ENCODE measurements at regions not wholly inside any gene's neighbourhood (a gene's known extent, or its start where the extent isn't known, plus 50 kb on each side); places are given as distances from the start of the nearest gene placed in this dataset.
"Not testable (repeated sequence)": the region's sequence is repeated elsewhere in the genome, so short reads cannot be mapped to it uniquely, and the experiment has no call there.

DNA sequence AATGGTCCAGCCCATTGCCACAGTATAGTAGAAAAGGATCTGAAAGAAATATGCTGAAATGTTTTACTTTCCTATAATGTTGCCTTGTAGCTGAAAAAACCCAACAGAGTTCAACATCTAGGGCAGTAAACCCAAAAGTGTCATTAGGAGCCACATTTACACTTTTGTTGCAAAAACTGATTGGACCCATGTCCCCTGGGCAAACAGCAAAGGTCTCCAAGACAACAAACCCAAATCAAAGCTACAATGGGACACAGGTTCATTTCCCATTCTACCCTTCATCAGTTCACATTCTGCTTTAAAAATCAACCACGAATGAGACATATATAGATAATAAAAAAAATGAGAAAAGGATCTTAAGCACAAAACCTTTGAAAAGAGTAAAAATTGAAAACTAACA, 744.8 kb downstream of the PCDH17 start:
- DNase-seq (ENCODE audit: low spot score) = no peak

DNA sequence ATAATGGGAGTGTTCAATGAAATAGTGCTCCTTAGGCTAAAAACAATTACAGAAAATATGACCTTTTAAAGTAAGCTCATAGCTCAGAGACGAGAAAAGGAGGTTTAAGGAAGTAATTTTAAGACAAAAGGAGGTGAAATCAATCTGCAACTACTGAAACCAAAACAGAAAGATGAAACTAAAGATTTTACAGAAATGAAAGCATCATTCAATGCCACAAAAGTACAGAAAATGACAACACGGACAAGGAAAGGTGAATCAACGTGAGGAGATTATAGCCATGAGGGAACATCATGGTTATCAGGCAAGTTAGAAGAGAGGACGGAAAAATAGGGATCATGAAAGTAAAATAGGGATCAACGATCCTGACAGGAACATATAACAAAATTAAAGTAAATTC, 745.2 kb downstream of the PCDH17 start:
- DNase-seq (ENCODE audit: low spot score) = no peak

DNA sequence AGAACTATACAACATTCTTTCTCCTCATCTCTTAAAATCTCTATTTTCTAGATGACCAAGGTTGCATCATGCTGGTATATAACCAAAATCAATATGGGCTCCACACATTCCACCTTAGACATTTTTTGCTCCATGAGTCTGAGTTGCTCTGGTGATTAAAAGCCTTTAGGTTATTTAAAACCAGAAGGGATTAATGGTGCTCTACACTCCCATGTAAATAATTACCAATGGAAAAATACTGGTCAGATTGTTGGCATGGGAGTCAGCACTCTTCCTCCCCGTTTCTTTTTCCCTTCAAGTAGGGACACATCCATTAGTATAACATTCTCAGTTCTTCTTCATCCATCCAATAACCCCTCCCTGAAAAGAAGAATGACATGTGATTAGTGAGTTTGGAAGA, 747.7 kb downstream of the PCDH17 start:
- no peak for DNase-seq (ENCODE audit: low spot score)

GRCh38 chr13:58385336-58385735, 753.8 kb downstream of the PCDH17 start:
- not testable (repeated sequence) for DNase-seq (ENCODE audit: low spot score)

DNA sequence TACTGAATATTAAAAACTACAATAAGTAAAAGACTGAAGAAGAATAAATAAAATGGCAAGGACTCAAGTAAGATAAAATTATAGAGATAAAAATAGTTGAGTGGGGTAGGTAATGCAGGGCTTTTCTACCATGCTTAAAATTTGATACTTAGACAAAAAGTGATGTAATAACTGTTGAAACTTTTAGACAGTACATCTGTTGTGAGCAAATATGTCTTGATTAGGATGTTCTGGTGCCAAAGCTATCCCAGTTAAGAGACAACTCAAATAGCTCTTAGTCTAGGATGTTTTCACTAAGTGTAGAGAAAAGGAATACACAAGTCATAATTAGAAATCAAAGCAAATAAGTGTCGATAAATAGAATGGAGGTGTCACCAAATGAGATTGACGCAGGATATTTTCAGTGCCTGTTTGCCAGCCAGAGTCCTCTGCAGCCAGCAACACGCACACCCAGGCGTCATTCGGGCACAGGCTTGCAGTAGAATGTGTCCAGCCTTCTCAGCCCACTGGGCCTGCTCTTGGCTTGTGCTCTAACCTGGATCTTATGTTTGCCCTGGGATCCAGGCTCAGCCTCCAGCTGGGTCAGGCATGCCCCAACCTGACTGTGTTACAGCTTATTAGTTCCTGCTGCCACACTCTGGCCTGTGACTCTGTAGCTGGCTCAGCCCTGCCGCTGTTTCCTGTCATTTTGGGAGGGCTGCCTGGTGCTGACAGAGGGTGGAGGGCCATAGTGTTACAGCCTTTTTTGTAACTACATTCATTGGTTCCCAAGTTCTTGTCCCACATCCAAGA, 766.2 kb downstream of the PCDH17 start:
- DNase-seq (ENCODE audit: low spot score) = no peak

DNA sequence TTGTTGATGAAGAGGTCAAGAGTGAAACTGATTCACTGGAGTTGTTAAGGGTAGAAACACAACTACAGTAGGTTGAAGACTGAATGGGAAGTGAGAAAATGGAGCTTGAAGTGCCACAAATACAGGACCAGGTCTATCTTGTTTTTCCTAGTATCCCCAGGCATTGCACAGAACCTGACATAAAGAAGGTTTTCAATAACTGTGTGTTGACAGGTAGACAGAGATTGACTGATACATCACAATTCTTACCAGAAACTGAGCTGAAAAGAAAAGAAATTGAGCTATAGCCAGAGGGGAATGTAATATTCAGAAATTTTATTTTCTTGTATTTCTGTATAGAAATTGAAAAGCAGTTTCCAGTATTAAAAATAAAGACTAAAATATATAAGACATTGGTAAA, 767.7 kb downstream of the PCDH17 start:
- DNase-seq (ENCODE audit: low spot score) = no peak

DNA sequence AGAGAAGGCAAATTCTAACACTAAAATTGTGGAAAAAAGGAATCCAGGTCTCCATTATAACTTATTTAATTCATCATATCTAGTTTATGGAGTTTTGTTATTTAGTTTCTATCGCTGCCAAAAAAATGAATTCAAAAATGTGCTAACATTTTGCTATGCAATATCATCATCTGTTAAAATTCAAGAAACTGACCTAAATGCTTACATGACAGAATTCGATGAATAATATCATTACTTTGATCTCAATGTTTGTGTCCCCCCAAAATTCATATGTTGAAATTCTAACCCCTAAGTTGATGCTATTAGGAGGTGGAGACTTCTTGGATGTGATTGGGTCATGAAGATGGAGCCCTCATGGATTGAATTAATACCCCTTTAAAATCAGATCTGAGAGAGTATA, 775.0 kb downstream of the PCDH17 start:
- DNase-seq (ENCODE audit: low spot score) = no peak

DNA sequence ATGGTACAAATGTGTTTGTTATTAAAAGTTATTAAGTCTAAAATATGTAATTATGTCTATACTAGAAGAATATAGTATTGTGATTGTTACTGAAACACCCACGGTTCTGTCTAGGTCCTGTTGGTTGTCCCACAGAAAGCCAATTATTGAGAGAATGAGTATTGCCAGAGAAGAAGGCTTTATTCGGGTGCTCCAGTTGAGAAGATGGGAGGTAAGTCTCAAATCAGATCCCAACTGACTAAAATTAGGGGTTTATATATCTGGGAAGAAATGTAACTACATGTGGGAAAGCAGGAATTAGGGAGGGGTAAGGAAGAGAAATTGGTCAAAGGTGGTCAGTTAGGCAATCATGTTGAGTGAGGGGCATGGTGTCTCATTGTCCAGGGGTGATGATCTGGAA, 798.4 kb downstream of the PCDH17 start:
- DNase-seq (ENCODE audit: low spot score) = no peak

DNA sequence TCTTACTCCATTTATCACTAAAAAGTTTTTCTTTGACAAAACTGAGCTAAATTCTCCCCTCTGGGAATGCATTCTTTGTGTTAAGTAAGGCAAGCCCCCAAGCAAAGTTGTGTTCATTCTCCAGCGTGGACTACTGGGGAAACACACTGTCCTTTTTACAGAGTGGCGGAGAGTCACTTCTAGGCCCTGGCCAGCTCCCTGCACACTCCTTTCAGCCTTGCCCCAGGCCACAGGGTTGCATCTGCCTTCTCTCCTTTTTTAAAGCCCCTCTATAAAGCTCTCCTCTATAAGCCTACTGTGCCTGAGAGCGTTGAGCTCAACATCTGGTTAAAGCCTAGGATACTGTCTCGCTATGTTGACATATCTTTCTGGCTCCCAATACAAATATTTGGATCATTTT, 803.4 kb downstream of the PCDH17 start:
- no peak for DNase-seq (ENCODE audit: low spot score)

GRCh38 chr13:58437427-58437826, 805.9 kb downstream of the PCDH17 start:
- DNase-seq (ENCODE audit: low spot score) = no peak

DNA sequence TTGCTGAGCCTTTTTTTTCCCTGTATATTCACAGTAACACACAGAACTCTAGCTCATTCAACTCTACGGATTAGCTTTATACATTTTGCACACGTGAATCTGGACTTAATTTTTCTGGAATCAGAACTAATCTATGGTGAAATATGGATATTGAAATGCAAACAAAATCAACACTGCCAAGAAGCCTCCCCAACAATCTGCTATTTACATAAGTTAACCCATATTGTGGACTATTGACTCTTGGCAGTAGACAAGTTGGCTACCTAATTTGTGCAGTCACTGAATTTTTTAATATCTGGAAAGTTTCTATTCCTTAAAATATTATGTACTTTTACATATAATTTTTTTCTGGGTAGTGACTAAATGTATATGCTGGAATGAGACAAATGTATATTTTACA, 815.4 kb downstream of the PCDH17 start:
- DNase-seq (ENCODE audit: low spot score) = no peak

DNA sequence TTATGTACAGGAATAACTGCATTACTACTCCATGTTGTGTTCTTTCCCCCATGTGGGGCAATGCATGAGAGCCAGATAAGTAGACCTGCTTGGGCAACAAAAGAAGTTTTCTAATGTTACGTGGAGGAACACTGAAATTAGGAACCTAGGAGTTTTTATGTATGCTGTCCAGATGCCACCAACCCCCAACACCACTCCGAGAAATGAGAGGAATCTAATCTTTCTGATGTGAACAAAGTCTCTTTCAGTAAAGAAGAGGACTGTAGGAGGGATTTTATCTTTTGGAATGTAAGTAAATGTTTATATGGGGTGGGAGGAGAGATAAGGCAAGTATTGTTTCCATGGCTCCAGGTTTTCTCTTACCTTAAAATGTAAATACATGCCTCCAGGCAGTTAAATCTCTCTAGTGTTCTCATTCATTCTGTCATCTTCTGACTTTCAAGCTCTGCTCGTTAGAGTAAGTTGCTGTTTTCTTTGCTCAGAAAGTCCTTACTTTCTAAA, 820.6 kb downstream of the PCDH17 start:
- DNase-seq (ENCODE audit: low spot score) = no peak

DNA sequence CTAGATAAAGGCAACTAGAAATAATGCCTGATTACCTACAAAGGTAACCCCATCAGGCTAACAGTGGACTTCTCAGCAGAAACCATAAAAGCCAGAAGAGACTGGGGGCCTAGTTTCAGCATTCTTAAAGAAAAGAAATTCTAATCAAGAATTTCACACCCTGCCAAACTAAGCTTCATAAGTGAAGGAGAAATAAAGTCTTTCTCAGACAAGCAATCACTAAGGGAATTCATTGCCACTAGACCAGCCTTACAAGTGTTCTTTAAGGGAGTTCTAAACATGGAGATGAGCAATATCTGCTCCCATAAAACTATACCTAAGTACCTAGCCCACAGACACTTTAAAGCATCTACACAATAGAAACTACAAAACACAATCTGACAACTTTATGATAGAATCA, 823.5 kb downstream of the PCDH17 start:
- DNase-seq (ENCODE audit: low spot score) = no peak

- no peak for DNase-seq (ENCODE audit: low spot score)
Observed at GRCh38 chr13:58461217-58461616, 829.7 kb downstream of the PCDH17 start.

DNA sequence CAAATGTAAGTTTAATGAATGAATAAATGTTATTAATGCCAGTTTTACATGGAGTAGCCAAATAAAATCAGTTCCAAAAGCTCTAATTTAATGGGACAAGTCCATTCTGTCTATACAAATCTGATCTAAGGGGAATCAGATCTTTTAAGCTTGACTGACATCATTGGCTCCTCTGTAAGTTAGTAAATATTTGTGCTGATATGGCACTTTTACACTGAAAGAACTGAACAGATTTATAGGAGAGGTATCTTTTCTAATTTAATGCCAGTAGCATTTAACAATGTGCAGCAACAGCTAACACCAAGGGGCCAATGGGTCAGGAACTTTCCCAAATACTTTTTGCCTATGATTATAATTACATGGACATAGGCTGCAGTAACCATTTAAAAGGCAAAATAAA, 832.3 kb downstream of the PCDH17 start:
- DNase-seq (ENCODE audit: low spot score) = no peak

DNA sequence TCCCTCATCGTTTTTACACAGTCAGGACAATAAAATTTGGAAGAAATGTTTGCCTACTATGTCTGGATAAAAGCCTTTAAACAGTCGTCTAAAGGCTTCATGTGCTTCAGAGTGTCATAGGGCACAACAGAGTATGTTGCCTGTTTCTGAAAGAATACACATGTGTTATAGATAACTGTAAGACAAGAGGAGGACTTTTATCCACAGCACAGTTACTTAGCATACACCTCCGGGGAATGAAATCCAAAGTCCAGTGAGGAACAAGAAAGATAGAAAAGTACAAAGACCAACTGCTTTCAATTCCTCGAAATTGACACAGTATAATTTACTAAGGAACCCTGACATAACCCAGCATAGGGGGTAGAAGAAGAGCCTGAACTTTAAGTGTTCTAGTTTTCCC, 835.6 kb downstream of the PCDH17 start:
- no peak for DNase-seq (ENCODE audit: low spot score)

GRCh38 chr13:58472483-58472882, 840.9 kb downstream of the PCDH17 start:
- no peak for DNase-seq (ENCODE audit: low spot score)

DNA sequence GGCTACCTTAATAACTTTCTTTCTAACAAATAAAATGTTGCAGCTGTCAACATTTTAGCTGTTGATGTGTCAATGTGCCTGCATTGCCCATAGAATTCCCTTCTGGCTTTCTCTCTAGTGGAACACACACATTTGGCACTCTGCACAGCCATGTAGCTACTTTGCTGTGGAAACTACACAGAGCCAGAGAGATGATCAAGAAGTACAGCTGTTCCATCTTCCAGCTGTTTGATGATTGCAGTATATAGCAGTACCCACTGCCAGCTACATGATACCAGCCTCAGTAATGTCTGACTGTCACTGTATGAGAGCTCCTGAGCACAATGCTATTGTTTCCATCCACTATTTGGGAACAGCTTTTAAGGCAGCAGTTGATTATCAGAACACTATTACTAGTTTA, 843.0 kb downstream of the PCDH17 start:
- no peak for DNase-seq (ENCODE audit: low spot score)

DNA sequence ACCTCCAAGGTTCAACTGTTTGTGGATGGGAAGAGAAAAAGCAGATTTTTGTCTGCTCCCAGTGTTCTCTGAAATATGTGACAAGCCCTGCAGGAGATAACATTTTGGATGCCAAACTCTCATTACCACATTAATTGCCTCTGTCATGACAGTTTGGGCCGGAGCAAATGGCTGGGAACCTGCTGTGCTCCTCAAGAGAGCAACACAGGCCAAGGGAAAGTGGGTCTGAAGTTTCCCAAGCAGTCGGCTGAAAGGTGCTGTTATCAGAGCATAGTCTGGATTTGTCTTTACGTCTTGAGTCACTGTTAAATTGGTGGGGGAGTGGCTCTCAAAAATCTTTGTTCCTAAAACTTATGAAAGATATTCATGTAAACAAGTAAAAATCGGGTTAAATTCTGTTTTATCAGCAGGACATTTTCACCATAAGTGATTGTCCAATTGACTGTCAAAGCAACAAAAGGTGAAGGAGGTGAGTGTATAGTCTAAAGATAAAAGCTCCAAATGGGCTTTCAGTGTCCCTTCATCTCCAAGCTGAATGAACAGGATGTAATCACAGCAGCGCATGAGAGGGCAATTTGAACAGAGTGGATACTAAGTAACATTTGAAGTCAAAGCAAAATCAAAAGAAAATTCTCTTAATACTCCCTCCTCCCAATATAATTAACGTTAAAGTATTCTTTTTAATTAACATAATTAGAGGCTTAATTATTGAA, 844.8 kb downstream of the PCDH17 start:
- no peak for DNase-seq (ENCODE audit: low spot score)

GRCh38 chr13:58478858-58479257, 847.3 kb downstream of the PCDH17 start:
- no peak for DNase-seq (ENCODE audit: low spot score)

- no peak for DNase-seq (ENCODE audit: low spot score)
Observed at GRCh38 chr13:58480061-58480460, 848.5 kb downstream of the PCDH17 start.

GRCh38 chr13:58488251-58488650, 856.7 kb downstream of the PCDH17 start:
- DNase-seq (ENCODE audit: low spot score) = no peak

GRCh38 chr13:58495668-58496067, 864.1 kb downstream of the PCDH17 start:
- DNase-seq (ENCODE audit: low spot score) = no peak

DNA sequence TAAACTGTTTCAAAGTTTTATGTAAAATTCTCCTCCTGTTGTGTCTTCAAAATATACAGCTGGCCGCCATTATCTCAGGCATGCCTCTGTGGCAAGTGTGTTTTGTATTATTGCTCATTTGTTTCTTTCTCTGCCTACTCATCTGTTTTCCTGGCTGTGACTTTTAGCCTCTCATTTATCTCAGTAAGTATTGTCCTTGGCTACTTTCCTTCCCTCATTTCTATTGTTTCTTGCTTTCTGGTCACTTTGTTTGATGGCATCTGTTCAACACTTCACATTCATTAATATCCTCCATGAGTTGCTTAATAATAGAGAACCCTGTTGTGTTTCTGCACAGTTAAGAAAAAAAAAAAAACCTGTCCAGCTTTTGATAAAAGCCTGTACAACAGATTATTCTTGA, 869.4 kb downstream of the PCDH17 start:
- no peak for DNase-seq (ENCODE audit: low spot score)

Measured in COLO829 (cell line).